GM12878 (cell line): ENCODE measurements at regions not wholly inside any gene's neighbourhood (a gene's known extent, or its start where the extent isn't known, plus 50 kb on each side); places are given as distances from the start of the nearest gene placed in this dataset.

Experiments used
- EP300 ChIP-seq, 2 experiments: fragments of 150-350 bp in 1 of 2; IDR thresholded peaks; 2 replicates each; pipeline ENCODE4 v1.6.1; 2011 to 2012; ENCODE audit warnings: low read depth in 2 of 2, low read length in 2 of 2, borderline replicate concordance in 1 of 2, improper control_type of control experiment in 1 of 2, inconsistent platforms in 1 of 2; ENCODE audit not compliant: control insufficient read depth in 1 of 2
- GATAD2B ChIP-seq: fragments of 450-650 bp; conservative IDR thresholded peaks from 2 replicates; pipeline ENCODE4 v1.6.1; 2017; ENCODE audit warnings: low read depth, mild to moderate bottlenecking, moderate library complexity
- HCFC1 ChIP-seq: fragments of 150-350 bp; IDR thresholded peaks from 2 replicates; pipeline ENCODE4 v1.6.1; 2014; ENCODE audit warnings: low read length
- HDAC6 ChIP-seq: fragments of 200-600 bp; sonication (generic); IDR thresholded peaks from one replicate; pipeline ENCODE4 v1.8.0; 2017; ENCODE audit warnings: antibody characterized with exemption; ENCODE audit not compliant: unreplicated experiment
- RAD21 ChIP-seq: IDR thresholded peaks from 2 replicates; pipeline ENCODE4 v1.6.1; 2011; ENCODE audit warnings: mild to moderate bottlenecking, low read depth, low read length, moderate library complexity; ENCODE audit not compliant: insufficient read depth
- SREBF2 ChIP-seq: IDR thresholded peaks from 2 replicates; pipeline ENCODE4 v1.6.1; 2012; ENCODE audit warnings: mild to moderate bottlenecking, low read length
- TARDBP ChIP-seq: IDR thresholded peaks from 2 replicates; pipeline ENCODE4 v1.6.1; 2016; ENCODE audit warnings: borderline replicate concordance
- TCF12 ChIP-seq: IDR thresholded peaks from 2 replicates; pipeline ENCODE4 v1.6.1; 2011; ENCODE audit warnings: low read depth, mild to moderate bottlenecking, low read length
- TF ChIP-seq, protein P1 (sequence below): IDR thresholded peaks from 2 replicates; pipeline ENCODE4 v1.6.1; 2011; ENCODE audit warnings: borderline replicate concordance, low read depth, mild to moderate bottlenecking, moderate library complexity, low read length; ENCODE audit not compliant: insufficient read depth, poor library complexity, severe bottlenecking
- TF ChIP-seq, protein P2 (sequence below): fragments of 450-650 bp; IDR thresholded peaks from 2 replicates; pipeline ENCODE4 v1.6.1; 2016; ENCODE audit warnings: mild to moderate bottlenecking, moderate library complexity, borderline replicate concordance
- TF ChIP-seq, protein P3 (sequence below), 3 experiments: IDR thresholded peaks in 2 of 3; conservative IDR thresholded peaks in 1 of 3; 2 replicates each; pipeline ENCODE4 v1.5.1; 2011; ENCODE audit warnings: low read depth in 3 of 3, low read length in 3 of 3, mild to moderate bottlenecking in 3 of 3, control low read depth in 2 of 3, moderate library complexity in 2 of 3, inconsistent platforms in 1 of 3, mixed read lengths in 1 of 3; ENCODE audit not compliant: control insufficient read depth in 2 of 3, insufficient read depth in 1 of 3; ENCODE audit errors: extremely low read depth in 1 of 3
- TF ChIP-seq, protein P4 (sequence below): IDR thresholded peaks from 2 replicates; pipeline ENCODE4 v1.6.1; 2011; ENCODE audit warnings: low read depth, low read length, improper control_type of control experiment, borderline replicate concordance

DNA sequence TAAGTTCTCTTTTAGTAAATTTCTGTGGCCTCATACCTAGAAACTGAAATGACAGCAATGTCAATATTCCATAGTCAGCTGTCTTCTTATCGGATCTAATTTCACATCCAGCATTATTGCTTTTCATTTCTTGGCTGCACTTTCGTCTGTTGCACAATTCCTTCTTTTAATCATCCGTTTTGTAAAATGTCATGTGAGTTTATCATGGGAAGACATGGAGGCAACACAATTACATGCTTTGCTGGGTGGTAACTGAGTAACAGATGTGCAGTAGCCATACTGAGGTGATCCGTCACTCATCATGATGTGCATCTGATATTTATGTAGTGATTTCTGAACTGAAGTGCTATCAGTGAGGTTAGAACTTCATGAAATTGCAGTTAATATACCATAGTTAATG, 68.3 kb upstream of the SLC7A11 start:
- TF ChIP-seq SREBF2 (no peak), EP300 (IDR thresholded peaks at IDR 0.05; ENCODE audit: borderline replicate concordance in 1 of 2, control insufficient read depth in 1 of 2, low read depth in 2 of 2, low read length in 2 of 2) (no peak), HCFC1 (no peak), TARDBP (no peak), HDAC6 (no peak), TCF12 (no peak), GATAD2B (no peak), RAD21 (no peak)
- TF ChIP-seq, protein P1, sequence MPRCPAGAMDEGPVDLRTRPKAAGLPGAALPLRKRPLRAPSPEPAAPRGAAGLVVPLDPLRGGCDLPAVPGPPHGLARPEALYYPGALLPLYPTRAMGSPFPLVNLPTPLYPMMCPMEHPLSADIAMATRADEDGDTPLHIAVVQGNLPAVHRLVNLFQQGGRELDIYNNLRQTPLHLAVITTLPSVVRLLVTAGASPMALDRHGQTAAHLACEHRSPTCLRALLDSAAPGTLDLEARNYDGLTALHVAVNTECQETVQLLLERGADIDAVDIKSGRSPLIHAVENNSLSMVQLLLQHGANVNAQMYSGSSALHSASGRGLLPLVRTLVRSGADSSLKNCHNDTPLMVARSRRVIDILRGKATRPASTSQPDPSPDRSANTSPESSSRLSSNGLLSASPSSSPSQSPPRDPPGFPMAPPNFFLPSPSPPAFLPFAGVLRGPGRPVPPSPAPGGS: no peak
- TF ChIP-seq, protein P2, sequence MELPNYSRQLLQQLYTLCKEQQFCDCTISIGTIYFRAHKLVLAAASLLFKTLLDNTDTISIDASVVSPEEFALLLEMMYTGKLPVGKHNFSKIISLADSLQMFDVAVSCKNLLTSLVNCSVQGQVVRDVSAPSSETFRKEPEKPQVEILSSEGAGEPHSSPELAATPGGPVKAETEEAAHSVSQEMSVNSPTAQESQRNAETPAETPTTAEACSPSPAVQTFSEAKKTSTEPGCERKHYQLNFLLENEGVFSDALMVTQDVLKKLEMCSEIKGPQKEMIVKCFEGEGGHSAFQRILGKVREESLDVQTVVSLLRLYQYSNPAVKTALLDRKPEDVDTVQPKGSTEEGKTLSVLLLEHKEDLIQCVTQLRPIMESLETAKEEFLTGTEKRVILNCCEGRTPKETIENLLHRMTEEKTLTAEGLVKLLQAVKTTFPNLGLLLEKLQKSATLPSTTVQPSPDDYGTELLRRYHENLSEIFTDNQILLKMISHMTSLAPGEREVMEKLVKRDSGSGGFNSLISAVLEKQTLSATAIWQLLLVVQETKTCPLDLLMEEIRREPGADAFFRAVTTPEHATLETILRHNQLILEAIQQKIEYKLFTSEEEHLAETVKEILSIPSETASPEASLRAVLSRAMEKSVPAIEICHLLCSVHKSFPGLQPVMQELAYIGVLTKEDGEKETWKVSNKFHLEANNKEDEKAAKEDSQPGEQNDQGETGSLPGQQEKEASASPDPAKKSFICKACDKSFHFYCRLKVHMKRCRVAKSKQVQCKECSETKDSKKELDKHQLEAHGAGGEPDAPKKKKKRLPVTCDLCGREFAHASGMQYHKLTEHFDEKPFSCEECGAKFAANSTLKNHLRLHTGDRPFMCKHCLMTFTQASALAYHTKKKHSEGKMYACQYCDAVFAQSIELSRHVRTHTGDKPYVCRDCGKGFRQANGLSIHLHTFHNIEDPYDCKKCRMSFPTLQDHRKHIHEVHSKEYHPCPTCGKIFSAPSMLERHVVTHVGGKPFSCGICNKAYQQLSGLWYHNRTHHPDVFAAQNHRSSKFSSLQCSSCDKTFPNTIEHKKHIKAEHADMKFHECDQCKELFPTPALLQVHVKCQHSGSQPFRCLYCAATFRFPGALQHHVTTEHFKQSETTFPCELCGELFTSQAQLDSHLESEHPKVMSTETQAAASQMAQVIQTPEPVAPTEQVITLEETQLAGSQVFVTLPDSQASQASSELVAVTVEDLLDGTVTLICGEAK: no peak
- TF ChIP-seq, protein P3, sequence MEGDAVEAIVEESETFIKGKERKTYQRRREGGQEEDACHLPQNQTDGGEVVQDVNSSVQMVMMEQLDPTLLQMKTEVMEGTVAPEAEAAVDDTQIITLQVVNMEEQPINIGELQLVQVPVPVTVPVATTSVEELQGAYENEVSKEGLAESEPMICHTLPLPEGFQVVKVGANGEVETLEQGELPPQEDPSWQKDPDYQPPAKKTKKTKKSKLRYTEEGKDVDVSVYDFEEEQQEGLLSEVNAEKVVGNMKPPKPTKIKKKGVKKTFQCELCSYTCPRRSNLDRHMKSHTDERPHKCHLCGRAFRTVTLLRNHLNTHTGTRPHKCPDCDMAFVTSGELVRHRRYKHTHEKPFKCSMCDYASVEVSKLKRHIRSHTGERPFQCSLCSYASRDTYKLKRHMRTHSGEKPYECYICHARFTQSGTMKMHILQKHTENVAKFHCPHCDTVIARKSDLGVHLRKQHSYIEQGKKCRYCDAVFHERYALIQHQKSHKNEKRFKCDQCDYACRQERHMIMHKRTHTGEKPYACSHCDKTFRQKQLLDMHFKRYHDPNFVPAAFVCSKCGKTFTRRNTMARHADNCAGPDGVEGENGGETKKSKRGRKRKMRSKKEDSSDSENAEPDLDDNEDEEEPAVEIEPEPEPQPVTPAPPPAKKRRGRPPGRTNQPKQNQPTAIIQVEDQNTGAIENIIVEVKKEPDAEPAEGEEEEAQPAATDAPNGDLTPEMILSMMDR (IDR thresholded peaks at IDR 0.05 in 2 of 3, conservative IDR thresholded peaks at IDR 0.05 in 1 of 3; ENCODE audit: control insufficient read depth in 2 of 3, extremely low read depth in 1 of 3, insufficient read depth in 1 of 3, low read depth in 3 of 3, low read length in 3 of 3): no peak
- TF ChIP-seq, protein P4, sequence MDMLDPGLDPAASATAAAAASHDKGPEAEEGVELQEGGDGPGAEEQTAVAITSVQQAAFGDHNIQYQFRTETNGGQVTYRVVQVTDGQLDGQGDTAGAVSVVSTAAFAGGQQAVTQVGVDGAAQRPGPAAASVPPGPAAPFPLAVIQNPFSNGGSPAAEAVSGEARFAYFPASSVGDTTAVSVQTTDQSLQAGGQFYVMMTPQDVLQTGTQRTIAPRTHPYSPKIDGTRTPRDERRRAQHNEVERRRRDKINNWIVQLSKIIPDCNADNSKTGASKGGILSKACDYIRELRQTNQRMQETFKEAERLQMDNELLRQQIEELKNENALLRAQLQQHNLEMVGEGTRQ: no peak
